A549 (cell line): ENCODE measurements at regions not wholly inside any gene's neighbourhood (a gene's known extent, or its start where the extent isn't known, plus 50 kb on each side); places are given as distances from the start of the nearest gene placed in this dataset.

ENCODE experiments used
- CEBPB ChIP-seq, 2 experiments: fragments of >200 bp in 1 of 2; sonication (Bioruptor Twin) in 1 of 2; formaldehyde crosslinking in 1 of 2; IDR thresholded peaks; 2 replicates each; pipeline ENCODE4 v1.6.1; 2012 to 2016
- CHD2 ChIP-seq: fragments of 150-350 bp; IDR thresholded peaks from 2 replicates; pipeline ENCODE4 v1.6.1; 2014; ENCODE audit warnings: low read length; ENCODE audit not compliant: partially characterized antibody
- CTCF ChIP-seq: fragments of >200 bp; sonication (Bioruptor Twin); formaldehyde crosslinking; IDR thresholded peaks from 3 replicates; pipeline ENCODE4 v1.5.1; 2016
- EHMT2 ChIP-seq: fragments of 200-600 bp; sonication (generic); IDR thresholded peaks from 2 replicates; pipeline ENCODE4 v1.6.1; 2016; ENCODE audit warnings: antibody characterized with exemption, low read depth, mild to moderate bottlenecking, moderate library complexity
- EP300 ChIP-seq, 2 experiments: fragments of >200 bp; sonication (Bioruptor Twin); formaldehyde crosslinking; IDR thresholded peaks; 2 replicates in 1 of 2; 3 replicates in 1 of 2; pipeline ENCODE4 v1.6.1; 2016 to 2017
- ESRRA ChIP-seq: fragments of 150-350 bp; IDR thresholded peaks from 2 replicates; pipeline ENCODE4 v1.6.1; 2014; ENCODE audit warnings: mild to moderate bottlenecking, low read length, borderline replicate concordance
- HDAC2 ChIP-seq: fragments of 200-600 bp; sonication (generic); IDR thresholded peaks from 2 replicates; pipeline ENCODE4 v1.6.1; 2016
- MAX ChIP-seq: IDR thresholded peaks from 2 replicates; pipeline ENCODE4 v1.6.1; 2012
- NR3C1 ChIP-seq: fragments of >200 bp; sonication (Bioruptor Twin); formaldehyde crosslinking; IDR thresholded peaks from 3 replicates; pipeline ENCODE4 v1.6.1; 2017
- POLR2A ChIP-seq: IDR thresholded peaks from 2 replicates; pipeline ENCODE4 v1.6.1; 2012; ENCODE audit warnings: mild to moderate bottlenecking, low read length
- RAD21 ChIP-seq, 2 experiments: fragments of >200 bp in 1 of 2; sonication (Bioruptor Twin) in 1 of 2; formaldehyde crosslinking in 1 of 2; IDR thresholded peaks in 1 of 2; conservative IDR thresholded peaks in 1 of 2; 2 replicates in 1 of 2; 3 replicates in 1 of 2; pipeline ENCODE4 v1.6.1; 2012 to 2018; ENCODE audit warnings: inconsistent platforms in 1 of 2
- REST ChIP-seq: fragments of 200-600 bp; sonication (generic); IDR thresholded peaks from 2 replicates; pipeline ENCODE4 v1.6.1; 2016; ENCODE audit warnings: antibody characterized with exemption, mild to moderate bottlenecking, moderate library complexity
- RFX5 ChIP-seq: fragments of 450-650 bp; IDR thresholded peaks from 2 replicates; pipeline ENCODE4 v1.7.1; 2014; ENCODE audit warnings: antibody characterized with exemption, mild to moderate bottlenecking, moderate library complexity
- ZC3H11A ChIP-seq: fragments of 450-650 bp; IDR thresholded peaks from 2 replicates; pipeline ENCODE4 v1.6.1; 2014; ENCODE audit warnings: antibody characterized with exemption, mild to moderate bottlenecking

GRCh38 chr5:34571677-34572041, 84.5 kb upstream of the RAI14 start:
- no peak for TF ChIP-seq CTCF
- TF ChIP-seq HDAC2: no peak
- TF ChIP-seq CEBPB (IDR thresholded peaks at IDR 0.05): no peak
- TF ChIP-seq ZC3H11A: no peak
- no peak for TF ChIP-seq RFX5
- TF ChIP-seq POLR2A: no peak
- TF ChIP-seq EP300 (IDR thresholded peaks at IDR 0.05): no peak
- TF ChIP-seq RAD21 (conservative IDR thresholded peaks at IDR 0.05 in 1 of 2, IDR thresholded peaks at IDR 0.05 in 1 of 2): no peak
- no peak for TF ChIP-seq ESRRA
- TF ChIP-seq MAX: no peak
- no peak for TF ChIP-seq REST
- TF ChIP-seq NR3C1: no peak
- TF ChIP-seq EHMT2: no peak
- no peak for TF ChIP-seq CHD2
